ENCODE measurements at regions not wholly inside any gene's neighbourhood (a gene's known extent, or its start where the extent isn't known, plus 50 kb on each side); places are given as distances from the start of the nearest gene placed in this dataset.

- TF ChIP-seq ZNF274 (IDR thresholded peaks at IDR 0.05; ENCODE audit: low read depth, low read length) (no peak), YY1 (IDR thresholded peaks at IDR 0.05; ENCODE audit: insufficient read depth, insufficient read length) (no peak), SUZ12 (IDR thresholded peaks at IDR 0.05; ENCODE audit: extremely low read depth, insufficient read depth, insufficient read length) (no peak)
These were observed 175.1 kb upstream of the ADCY1 start for GRCh38 chr7:45399069-45399468.
